ENCODE measurements at regions not wholly inside any gene's neighbourhood (a gene's known extent, or its start where the extent isn't known, plus 50 kb on each side); places are given as distances from the start of the nearest gene placed in this dataset.

- TF ChIP-seq CTCF (IDR thresholded peaks at IDR 0.05; ENCODE audit: insufficient read depth, low read length) (no peak), POLR2AphosphoS5 (IDR thresholded peaks at IDR 0.05; ENCODE audit: low read depth) (no peak), REST (IDR thresholded peaks at IDR 0.05; ENCODE audit: insufficient replicate concordance, low read depth) (no peak), GABPA (IDR thresholded peaks at IDR 0.05; ENCODE audit: low read depth) (no peak), SPI1 (IDR thresholded peaks at IDR 0.05; ENCODE audit: borderline replicate concordance, low read depth) (no peak)
These were observed 301.3 kb upstream of the TCF21 start for GRCh38 chr6:133587546-133588160.

All from HL-60 (cell line).